Peyer's patch (tissue), 4 donors: ENCODE measurements at regions not wholly inside any gene's neighbourhood (a gene's known extent, or its start where the extent isn't known, plus 50 kb on each side); places are given as distances from the start of the nearest gene placed in this dataset.

Experiments
- DNase-seq, 3 donors: peaks; one replicate each; pipeline ENCODE4 v3.0.0-alpha.2; 2017 to 2019
- H3K27ac ChIP-seq, 4 donors: fragments of 200-600 bp; sonication (generic); one replicate each; pipeline ENCODE4 v1.5.1; 2016 to 2019
- H3K27me3 ChIP-seq, 2 donors: fragments of 200-600 bp; sonication (generic); one replicate each; pipeline ENCODE4 v1.5.1; 2019
- H3K36me3 ChIP-seq, 3 donors: fragments of 200-600 bp; sonication (generic); one replicate each; pipeline ENCODE4 v1.5.1; 2016 to 2019
- H3K4me1 ChIP-seq, 4 donors: fragments of 200-600 bp; sonication (generic); one replicate each; pipeline ENCODE4 v1.5.1; 2016 to 2019
- H3K4me3 ChIP-seq, 4 donors: fragments of 200-600 bp; sonication (generic); 1 replicate in 3 of 4; 2 replicates in 1 of 4; pipeline ENCODE4 v1.5.1; 2016 to 2019; ENCODE audit warnings: mild to moderate bottlenecking in 1 of 4
- H3K9me3 ChIP-seq, 4 donors: fragments of 200-600 bp; sonication (generic); one replicate each; pipeline ENCODE4 v1.5.1; 2016 to 2019; ENCODE audit warnings: mild to moderate bottlenecking in 1 of 4
- CTCF ChIP-seq, 6 experiments: fragments of 450-650 bp in 4 of 6; fragments of 200-600 bp in 2 of 6; sonication (generic) in 1 of 6; IDR thresholded peaks; one replicate each; pipeline ENCODE4 v1.5.1; 2017 to 2019; ENCODE audit warnings: antibody characterized with exemption in 6 of 6, mild to moderate bottlenecking in 3 of 6, moderate library complexity in 1 of 6
- POLR2A ChIP-seq, 2 donors: fragments of 450-650 bp; IDR thresholded peaks; one replicate each; pipeline ENCODE4 v1.5.1; 2017; ENCODE audit warnings: antibody characterized with exemption in 2 of 2, mild to moderate bottlenecking in 2 of 2, moderate library complexity in 2 of 2

- no peaks in the 10 kb centered on the region for H3K9me3 ChIP-seq
- H3K4me1 ChIP-seq, result no peaks in the 10 kb centered on the region
- no peaks in the 10 kb centered on the region for H3K36me3 ChIP-seq
- DNase-seq, result no peak
- TF ChIP-seq POLR2A (IDR thresholded peaks at IDR 0.05), result no peak
- TF ChIP-seq CTCF (IDR thresholded peaks at IDR 0.05), result no peak
- H3K4me3 ChIP-seq, result no peak overlapping the region
- H3K27me3 ChIP-seq, result no peaks in the 10 kb centered on the region
- H3K27ac ChIP-seq, result no peak overlapping the region
These were observed 468.9 kb downstream of the PSAT1 start for GRCh38 chr9:78765861-78766260.

DNA sequence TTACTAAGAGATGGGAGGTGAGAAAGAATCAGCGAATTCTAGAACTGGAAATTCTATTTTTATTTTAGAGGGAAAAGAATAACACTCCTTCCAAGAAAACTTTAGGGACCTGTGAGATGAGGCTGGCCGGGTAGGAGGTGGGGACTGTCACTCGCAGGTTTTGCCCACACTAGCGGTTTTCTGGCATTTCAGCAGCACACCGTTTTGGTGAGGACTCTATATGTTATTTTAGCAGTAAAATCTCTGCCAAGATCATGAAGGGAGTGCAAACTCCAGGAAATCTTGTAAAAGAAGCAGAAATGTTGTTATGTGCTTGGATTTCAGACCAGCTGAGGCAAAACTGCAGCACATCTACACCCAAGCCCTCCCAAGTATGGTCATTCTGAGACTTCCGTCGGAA is 470.6 kb downstream of the PSAT1 start:
- Histone ChIP-seq H3K4me3 (no peak overlapping the region), H3K27ac (no peak overlapping the region), H3K9me3 (no peaks in the 10 kb centered on the region), H3K4me1 (no peaks in the 10 kb centered on the region), H3K36me3 (no peaks in the 10 kb centered on the region), H3K27me3 (no peaks in the 10 kb centered on the region)
- DNase-seq, result no peak
- no peak for TF ChIP-seq CTCF (IDR thresholded peaks at IDR 0.05)
- no peak for TF ChIP-seq POLR2A (IDR thresholded peaks at IDR 0.05)

- TF ChIP-seq CTCF (IDR thresholded peaks at IDR 0.05), result no peak
- no peak for TF ChIP-seq POLR2A (IDR thresholded peaks at IDR 0.05)
- Histone ChIP-seq H3K27ac (no peak overlapping the region), H3K4me1 (no peaks in the 10 kb centered on the region), H3K4me3 (no peak overlapping the region), H3K9me3 (no peaks in the 10 kb centered on the region), H3K36me3 (no peaks in the 10 kb centered on the region), H3K27me3 (no peaks in the 10 kb centered on the region)
- DNase-seq, result no peak
These were observed 472.8 kb downstream of the PSAT1 start for GRCh38 chr9:78769690-78770089.

- Histone ChIP-seq H3K27ac (no peak overlapping the region), H3K4me3 (no peak overlapping the region), H3K27me3 (no peaks in the 10 kb centered on the region), H3K9me3 (no peaks in the 10 kb centered on the region), H3K36me3 (no peaks in the 10 kb centered on the region), H3K4me1 (no peaks in the 10 kb centered on the region)
- DNase-seq, result no peak
- TF ChIP-seq POLR2A (IDR thresholded peaks at IDR 0.05) (no peak), CTCF (IDR thresholded peaks at IDR 0.05) (no peak)
These were observed 478.3 kb downstream of the PSAT1 start for GRCh38 chr9:78775211-78775610.

DNA sequence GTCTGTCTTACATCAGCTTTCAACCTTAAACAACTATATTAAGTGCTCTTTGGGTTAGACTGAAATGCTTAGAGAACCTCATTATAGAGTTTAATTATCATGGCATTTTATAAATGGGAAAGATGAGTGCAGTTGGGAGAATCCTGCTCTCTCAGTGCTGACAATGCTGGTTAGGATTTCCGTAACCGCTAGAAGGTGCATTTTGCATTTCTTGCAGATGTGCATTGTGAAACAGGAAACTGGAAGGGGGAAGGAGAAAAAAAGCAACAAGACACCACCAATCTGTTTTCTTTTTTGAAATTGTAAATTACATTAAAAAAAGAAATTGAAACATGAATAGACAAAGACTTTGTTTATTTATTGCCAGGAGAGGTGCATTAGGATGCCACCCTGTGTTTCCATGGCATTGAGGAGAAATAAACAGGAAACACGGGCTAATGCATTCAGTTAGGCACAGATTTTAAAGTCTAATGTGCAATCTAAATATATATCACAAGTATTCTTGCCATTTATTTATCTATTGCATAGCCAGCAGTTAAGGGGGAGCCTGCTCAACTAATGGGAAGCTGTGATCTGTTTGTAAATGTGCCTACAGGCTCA is 478.9 kb downstream of the PSAT1 start:
- Histone ChIP-seq H3K27me3 (no peaks in the 10 kb centered on the region), H3K9me3 (no peaks in the 10 kb centered on the region), H3K36me3 (no peaks in the 10 kb centered on the region), H3K27ac (no peak overlapping the region), H3K4me1 (no peaks in the 10 kb centered on the region), H3K4me3 (no peak overlapping the region)
- no peak for DNase-seq
- TF ChIP-seq POLR2A (IDR thresholded peaks at IDR 0.05), result no peak
- TF ChIP-seq CTCF (IDR thresholded peaks at IDR 0.05), result no peak

GRCh38 chr9:78777747-78778146 is 480.8 kb downstream of the PSAT1 start:
- Histone ChIP-seq H3K4me3 (no peak overlapping the region), H3K9me3 (no peaks in the 10 kb centered on the region), H3K4me1 (no peaks in the 10 kb centered on the region), H3K36me3 (no peaks in the 10 kb centered on the region), H3K27me3 (no peaks in the 10 kb centered on the region), H3K27ac (no peak overlapping the region)
- no peak for DNase-seq
- TF ChIP-seq POLR2A (IDR thresholded peaks at IDR 0.05) (no peak), CTCF (IDR thresholded peaks at IDR 0.05) (no peak)
